Activated B cell treated with CpG ODN at 0.5 μM for 24 hours (primary cell): ENCODE measurements at regions not wholly inside any gene's neighbourhood (a gene's known extent, or its start where the extent isn't known, plus 50 kb on each side); places are given as distances from the start of the nearest gene placed in this dataset.

ENCODE experiments used
- ATAC-seq: fragments of 200-7000 bp; cut with Tn5 transposase; one replicate; pipeline ENCODE4 v1.10.0; 2021; ENCODE audit warnings: low read depth, mild to moderate bottlenecking, moderate library complexity
- CTCF ChIA-PET: fragments of 350-600 bp; sonication (Branson Sonifier 250); formaldehyde crosslinking; loops from one replicate; lab custom pipeline; 2021; ENCODE audit warnings: antibody characterized with exemption; lab: Charles Lee
- POLR2A ChIA-PET: fragments of 350-600 bp; sonication (Branson Sonifier 250); formaldehyde crosslinking; loops from one replicate; lab custom pipeline; 2021; ENCODE audit warnings: antibody characterized with exemption; lab: Charles Lee
- DNase-seq: peaks from one replicate; pipeline ENCODE4 v3.0.0; 2022
- H3K27ac Mint-ChIP-seq: one replicate; pipeline ENCODE4 v1.8.0; 2020; ENCODE audit warnings: mixed read lengths
- H3K27me3 Mint-ChIP-seq: one replicate; pipeline ENCODE4 v1.8.0; 2021; ENCODE audit warnings: mixed read lengths
- H3K36me3 Mint-ChIP-seq: one replicate; pipeline ENCODE4 v1.8.0; 2021; ENCODE audit warnings: low read depth, mixed read lengths
- H3K4me1 Mint-ChIP-seq: one replicate; pipeline ENCODE4 v1.8.0; 2021; ENCODE audit warnings: mixed read lengths
- H3K4me3 Mint-ChIP-seq: one replicate; pipeline ENCODE4 v1.8.0; 2020; ENCODE audit warnings: mild to moderate bottlenecking, mixed read lengths
- H3K9me3 Mint-ChIP-seq: one replicate; pipeline ENCODE4 v1.8.0; 2020; ENCODE audit warnings: mixed read lengths
- CTCF ChIP-seq: fragments of 200-600 bp; IDR thresholded peaks from one replicate; pipeline ENCODE4 v1.8.0; 2022; ENCODE audit warnings: antibody characterized with exemption, mild to moderate bottlenecking
- intact Hi-C: fragments of 100-400 bp; cut with micrococcal nuclease; formaldehyde crosslinking; loops from one replicate; pipeline ENCODE4 v1.15.1; 2024

DNA sequence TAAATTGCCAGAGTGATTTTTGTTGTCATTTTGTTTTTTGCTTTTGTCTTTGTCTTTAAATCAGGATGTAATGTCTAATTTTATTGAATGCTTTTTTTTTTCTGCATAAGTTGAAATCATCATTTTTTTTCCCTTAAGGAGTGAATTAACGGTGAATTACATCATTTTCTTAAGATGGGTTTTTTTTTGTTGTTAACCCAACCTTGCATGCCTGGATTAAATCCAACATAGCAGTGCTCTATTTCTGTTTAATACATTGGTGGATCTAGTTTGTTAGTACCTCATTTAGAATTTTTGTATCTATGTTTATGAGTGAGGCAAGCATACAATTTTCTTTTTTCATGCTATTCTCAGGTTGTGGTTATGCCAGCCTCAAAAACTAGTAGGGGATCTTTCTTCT, 186.4 kb upstream of the TMC3 start:
- CTCF ChIA-PET = no interaction called here
- no peak for ATAC-seq
- no peak for TF ChIP-seq CTCF
- Mint-ChIP-seq H3K27me3 (no peaks in the 10 kb centered on the region), H3K4me1 (no peaks in the 10 kb centered on the region), H3K9me3 (no peaks in the 10 kb centered on the region), H3K27ac (no peak overlapping the region), H3K4me3 (no peak overlapping the region), H3K36me3 (no peaks in the 10 kb centered on the region)
- POLR2A ChIA-PET = no interaction called here
- DNase-seq = no peak
- intact Hi-C loops = no loop called here

- no peak for ATAC-seq
- ChIA-PET POLR2A (no interaction called here), CTCF (interaction anchor here (1.0 kb wide), 1 partner anchor 22 kb away, joined by 3 read pairs; no protein-coding TSS in a partner anchor)
- Mint-ChIP-seq H3K27me3 (peaks cover 2% of the 10 kb centered on the region), H3K4me3 (no peak overlapping the region), H3K4me1 (no peaks in the 10 kb centered on the region), H3K36me3 (no peaks in the 10 kb centered on the region), H3K9me3 (no peaks in the 10 kb centered on the region), H3K27ac (no peak overlapping the region)
- TF ChIP-seq CTCF = no peak
- intact Hi-C loops = no loop called here
- no peak for DNase-seq
These were observed 184.0 kb upstream of the TMC3 start for GRCh38 chr15:81558056-81558455.

GRCh38 chr15:81555346-81555745, 181.3 kb upstream of the TMC3 start:
- Mint-ChIP-seq H3K4me3 (no peak overlapping the region), H3K27ac (no peak overlapping the region), H3K4me1 (no peaks in the 10 kb centered on the region), H3K36me3 (no peaks in the 10 kb centered on the region), H3K9me3 (no peaks in the 10 kb centered on the region), H3K27me3 (peaks cover 4% of the 10 kb centered on the region)
- intact Hi-C loops = no loop called here
- ATAC-seq (no peak), DNase-seq (no peak)
- ChIA-PET CTCF (no interaction called here), POLR2A (no interaction called here)
- TF ChIP-seq CTCF = no peak

- Mint-ChIP-seq H3K36me3 (no peaks in the 10 kb centered on the region), H3K9me3 (no peaks in the 10 kb centered on the region), H3K27me3 (peaks cover 4% of the 10 kb centered on the region), H3K27ac (no peak overlapping the region), H3K4me3 (no peak overlapping the region), H3K4me1 (no peaks in the 10 kb centered on the region)
- intact Hi-C loops = no loop called here
- no peak for TF ChIP-seq CTCF
- CTCF ChIA-PET = no interaction called here
- DNase-seq (no peak), ATAC-seq (no peak)
- POLR2A ChIA-PET = no interaction called here
These were observed 174.5 kb upstream of the TMC3 start for GRCh38 chr15:81548365-81549130.

- intact Hi-C loops = no loop called here
- ATAC-seq (no peak), DNase-seq (no peak)
- peaks cover 2% of the 10 kb centered on the region for H3K27me3 Mint-ChIP-seq
- peaks cover 5% of the 10 kb centered on the region for H3K9me3 Mint-ChIP-seq
- H3K27ac Mint-ChIP-seq = no peak overlapping the region
- TF ChIP-seq CTCF = no peak
- ChIA-PET CTCF (no interaction called here), POLR2A (no interaction called here)
- no peak overlapping the region for H3K4me3 Mint-ChIP-seq
- H3K4me1 Mint-ChIP-seq = no peaks in the 10 kb centered on the region
- no peaks in the 10 kb centered on the region for H3K36me3 Mint-ChIP-seq
These were observed 173.6 kb upstream of the TMC3 start for GRCh38 chr15:81547521-81548132.
